Activated CD4-positive, alpha-beta T cell treated with anti-CD3 and anti-CD28 coated beads, Interleukin-2, amount 50 U/mL, for 48 hours (primary cell): ENCODE measurements at regions not wholly inside any gene's neighbourhood (a gene's known extent, or its start where the extent isn't known, plus 50 kb on each side); places are given as distances from the start of the nearest gene placed in this dataset.

Source experiments
- DNase-seq, 2 experiments: peaks; one replicate each; pipeline ENCODE4 v3.0.0-alpha.2; 2020

DNA sequence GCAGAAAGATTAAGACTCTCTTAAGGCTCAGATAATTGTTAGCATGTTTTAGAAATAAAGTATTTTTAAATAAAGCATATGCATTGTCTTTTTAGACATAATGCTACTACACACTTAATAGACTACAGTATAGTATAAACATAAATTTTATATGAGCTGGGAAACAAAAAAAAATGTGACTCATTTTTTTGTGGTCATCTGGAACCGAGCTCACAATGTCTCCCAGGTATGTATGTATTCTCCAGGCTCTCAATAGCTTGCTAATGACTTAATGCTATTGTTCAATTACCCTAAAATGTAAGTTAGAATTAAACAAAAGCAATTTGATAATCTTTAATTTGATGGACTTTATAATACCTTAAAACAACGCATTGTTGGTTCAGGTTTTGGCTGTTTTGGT, 167.2 kb downstream of the NUP35 start:
- DNase-seq = no peak

GRCh38 chr2:183292028-183292427, 167.8 kb downstream of the NUP35 start:
- DNase-seq = no peak

DNA sequence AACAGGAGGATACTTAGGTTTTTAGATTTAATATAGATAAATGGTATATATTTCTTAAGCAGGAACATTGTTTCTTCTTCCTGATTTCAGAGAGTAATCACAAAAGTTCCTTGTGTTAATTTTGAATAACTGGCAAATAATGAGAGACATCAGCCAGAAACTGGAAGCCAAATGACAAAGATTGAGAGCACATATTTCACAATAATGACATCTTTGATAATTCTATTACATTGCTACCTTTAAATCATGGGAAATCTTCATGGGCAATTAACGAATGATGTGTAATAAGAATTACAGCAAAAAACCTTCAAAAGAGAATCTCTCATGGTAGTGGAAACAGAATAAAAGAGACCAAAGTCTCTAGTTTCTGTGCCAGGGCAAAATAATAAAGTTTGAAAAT, 215.1 kb downstream of the NUP35 start:
- DNase-seq = no peak

DNA sequence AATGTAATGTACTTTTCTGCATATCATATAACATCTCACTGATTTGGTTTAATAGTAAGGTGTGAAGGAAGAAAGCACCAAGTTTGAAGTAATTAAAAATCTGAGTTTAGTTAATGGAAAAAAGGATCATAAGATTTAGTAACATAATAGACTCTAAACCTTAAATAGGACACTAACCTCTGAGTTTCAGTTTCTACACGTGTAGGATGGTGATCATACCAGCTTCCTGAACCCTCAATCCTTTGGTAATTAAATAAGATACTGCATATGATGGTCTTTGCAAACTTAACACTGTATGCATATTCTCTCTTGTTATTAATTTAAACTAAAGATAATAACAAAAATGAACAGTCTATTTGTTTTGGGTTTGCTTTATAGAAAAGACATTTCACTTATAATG, 216.8 kb downstream of the NUP35 start:
- DNase-seq = no peak

- DNase-seq = no peak
These were observed 223.7 kb downstream of the NUP35 start for GRCh38 chr2:183347969-183348368.

- no peak for DNase-seq
These were observed 224.2 kb downstream of the NUP35 start for GRCh38 chr2:183348492-183348891.

DNA sequence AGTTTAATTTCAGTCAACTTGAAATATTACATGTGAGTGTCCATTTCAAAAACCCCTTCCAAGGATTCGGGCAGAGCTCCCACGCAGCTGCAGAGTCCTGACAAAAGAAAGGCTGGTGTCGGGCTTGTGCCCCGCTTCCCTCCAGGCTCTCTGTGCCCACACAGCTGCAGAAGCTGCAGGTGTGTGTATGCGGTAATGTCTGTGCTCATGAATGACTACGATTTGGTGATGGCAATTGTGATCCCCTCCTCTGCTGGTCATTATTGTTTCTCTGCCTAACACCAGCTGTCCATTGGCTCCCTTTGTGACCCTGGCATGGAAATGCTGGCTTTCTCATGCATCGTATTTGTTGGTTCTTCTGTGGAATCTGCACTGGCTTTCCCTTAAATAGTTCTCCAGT, 224.8 kb downstream of the NUP35 start:
- DNase-seq = no peak

- no peak for DNase-seq
These were observed 235.6 kb downstream of the NUP35 start for GRCh38 chr2:183359867-183360266.

GRCh38 chr2:183371545-183371944, 247.3 kb downstream of the NUP35 start:
- no peak for DNase-seq

DNA sequence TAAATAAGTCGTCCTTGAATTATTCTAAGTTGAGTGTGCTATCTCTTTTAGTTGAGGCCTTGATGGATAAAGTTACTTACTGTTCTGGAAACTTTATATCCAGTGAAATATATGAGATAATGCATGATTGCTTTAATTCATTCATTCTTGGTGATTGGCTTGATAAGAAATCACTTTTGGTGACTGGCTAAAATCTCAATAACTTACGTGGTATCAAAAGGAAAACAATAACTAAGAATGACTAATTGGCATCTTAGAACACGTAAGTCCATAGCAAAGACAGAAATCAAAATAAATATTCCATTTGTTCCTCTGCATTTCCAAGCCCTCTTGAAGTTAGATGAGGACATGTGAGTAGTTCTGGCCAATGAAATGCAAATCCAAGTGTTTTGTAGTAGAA, 251.6 kb downstream of the NUP35 start:
- no peak for DNase-seq

GRCh38 chr2:183383854-183384253, 259.6 kb downstream of the NUP35 start:
- DNase-seq = no peak

- no peak for DNase-seq
These were observed 265.4 kb downstream of the NUP35 start for GRCh38 chr2:183389546-183390080.

GRCh38 chr2:183390109-183390508, 265.9 kb downstream of the NUP35 start:
- DNase-seq = no peak

GRCh38 chr2:183404392-183404791, 280.1 kb downstream of the NUP35 start:
- no peak for DNase-seq

DNA sequence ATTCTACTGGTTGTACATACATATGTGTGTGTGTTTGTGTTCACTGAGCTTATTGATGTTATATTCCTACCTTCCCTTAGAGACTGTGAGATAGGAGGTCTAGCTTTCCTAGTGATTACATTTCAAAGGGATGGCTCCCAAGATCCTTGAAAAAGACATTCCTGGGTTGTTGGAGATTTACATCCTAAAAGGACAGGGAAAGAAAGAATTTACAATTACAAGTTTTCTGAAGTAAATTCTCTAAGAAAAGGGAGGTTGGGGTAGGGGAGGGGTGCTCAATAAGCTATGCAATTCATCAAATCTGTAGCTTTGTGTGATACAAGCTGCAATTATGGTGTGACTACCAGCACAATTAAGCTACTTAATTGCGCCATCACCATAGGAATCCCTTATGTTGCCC, 284.3 kb downstream of the NUP35 start:
- DNase-seq = no peak

- no peak for DNase-seq
These were observed 285.4 kb downstream of the NUP35 start for GRCh38 chr2:183409662-183410061.

- no peak for DNase-seq
These were observed 292.5 kb downstream of the NUP35 start for GRCh38 chr2:183416753-183417152.

GRCh38 chr2:183426825-183427224, 302.6 kb downstream of the NUP35 start:
- no peak for DNase-seq

GRCh38 chr2:183427558-183427957, 303.3 kb downstream of the NUP35 start:
- no peak for DNase-seq

GRCh38 chr2:183428881-183429280, 304.6 kb downstream of the NUP35 start:
- no peak for DNase-seq

DNA sequence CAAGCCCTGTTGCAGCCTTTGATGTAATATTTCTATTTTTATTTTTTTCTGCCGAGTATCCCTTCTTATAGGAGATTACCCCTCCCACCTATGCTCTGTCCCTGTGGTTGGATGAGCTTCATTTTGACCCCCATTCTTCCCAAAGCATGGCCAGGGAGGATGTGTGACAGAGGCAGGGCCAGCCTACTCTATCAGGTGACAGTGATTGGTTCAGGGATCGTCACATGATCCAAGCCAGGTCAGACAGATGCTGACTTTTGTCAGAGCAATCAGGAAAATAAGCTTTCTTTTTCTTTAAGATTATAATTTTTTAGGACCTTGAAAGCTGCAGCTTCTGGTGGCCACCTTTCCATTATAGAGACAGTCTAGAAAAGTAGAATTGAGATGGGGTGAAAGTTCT, 314.3 kb downstream of the NUP35 start:
- DNase-seq = no peak

GRCh38 chr2:183455056-183455455, 330.8 kb downstream of the NUP35 start:
- no peak for DNase-seq

DNA sequence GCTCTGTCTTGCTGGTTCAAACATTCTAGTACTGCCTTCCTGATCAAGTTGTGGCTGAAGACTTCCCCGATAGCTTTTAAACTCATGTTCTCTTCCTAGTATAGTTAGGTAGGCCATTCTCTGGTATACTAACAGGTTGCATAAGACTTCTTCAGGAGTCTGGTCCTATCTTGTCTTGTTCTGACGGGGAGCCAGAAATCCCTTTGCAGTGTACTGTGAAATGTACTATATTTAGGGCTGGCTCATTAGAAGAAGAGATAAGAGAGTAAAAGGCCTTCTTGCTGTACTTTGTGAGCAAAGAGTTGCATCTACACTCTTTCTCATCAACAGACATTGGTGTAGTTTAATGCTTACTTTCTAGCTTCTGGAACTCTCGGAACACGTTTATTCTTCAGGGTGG, 331.9 kb downstream of the NUP35 start:
- no peak for DNase-seq

DNA sequence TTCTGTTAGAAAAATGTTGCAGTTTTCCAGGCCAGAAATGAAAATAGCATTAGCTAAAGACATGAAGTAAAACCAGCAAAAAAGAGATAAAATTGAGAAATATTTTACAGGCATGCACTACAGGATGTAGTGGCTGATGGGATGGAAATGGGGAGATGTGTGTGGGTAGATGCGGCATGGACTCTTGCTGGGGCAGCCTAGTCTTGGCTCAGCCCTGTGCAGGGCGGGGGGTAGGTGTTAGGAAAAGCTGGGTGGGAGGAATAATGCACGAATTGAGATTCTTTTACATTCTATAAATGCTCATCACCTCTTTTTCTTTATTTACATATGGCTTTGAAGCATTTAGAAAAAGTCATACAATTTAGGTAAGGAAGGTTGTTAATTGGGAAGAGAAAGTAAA, 334.2 kb downstream of the NUP35 start:
- no peak for DNase-seq

- no peak for DNase-seq
These were observed 335.2 kb downstream of the NUP35 start for GRCh38 chr2:183459466-183459865.

DNA sequence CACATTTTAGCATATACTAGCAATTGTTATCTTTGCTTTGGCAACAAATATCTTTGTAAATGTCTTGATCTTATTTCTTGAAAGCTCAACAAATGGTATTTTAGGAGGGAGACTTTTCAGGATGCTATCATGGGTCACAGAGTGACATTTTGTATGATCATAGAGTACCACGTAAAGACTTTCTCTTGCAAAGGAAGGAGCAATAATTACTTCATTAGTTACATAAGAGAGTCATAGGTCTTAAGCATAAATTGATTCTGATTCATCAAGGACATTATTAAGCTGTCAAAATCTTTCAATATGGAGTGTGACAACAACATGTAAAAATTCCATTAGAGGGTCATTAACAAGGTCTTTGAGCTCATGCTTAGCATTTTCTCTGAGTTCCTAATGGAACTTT, 339.6 kb downstream of the NUP35 start:
- no peak for DNase-seq
